Peyer's patch (tissue), 4 donors: ENCODE measurements at regions not wholly inside any gene's neighbourhood (a gene's known extent, or its start where the extent isn't known, plus 50 kb on each side); places are given as distances from the start of the nearest gene placed in this dataset.

Experiments
- POLR2A ChIP-seq, 2 donors: fragments of 450-650 bp; IDR thresholded peaks; one replicate each; pipeline ENCODE4 v1.5.1; 2017; ENCODE audit warnings: antibody characterized with exemption in 2 of 2, mild to moderate bottlenecking in 2 of 2, moderate library complexity in 2 of 2
- TF ChIP-seq, protein P1 (sequence below), 6 experiments: fragments of 450-650 bp in 4 of 6; fragments of 200-600 bp in 2 of 6; sonication (generic) in 1 of 6; IDR thresholded peaks; one replicate each; pipeline ENCODE4 v1.5.1; 2017 to 2019; ENCODE audit warnings: antibody characterized with exemption in 6 of 6, mild to moderate bottlenecking in 3 of 6, moderate library complexity in 1 of 6

DNA sequence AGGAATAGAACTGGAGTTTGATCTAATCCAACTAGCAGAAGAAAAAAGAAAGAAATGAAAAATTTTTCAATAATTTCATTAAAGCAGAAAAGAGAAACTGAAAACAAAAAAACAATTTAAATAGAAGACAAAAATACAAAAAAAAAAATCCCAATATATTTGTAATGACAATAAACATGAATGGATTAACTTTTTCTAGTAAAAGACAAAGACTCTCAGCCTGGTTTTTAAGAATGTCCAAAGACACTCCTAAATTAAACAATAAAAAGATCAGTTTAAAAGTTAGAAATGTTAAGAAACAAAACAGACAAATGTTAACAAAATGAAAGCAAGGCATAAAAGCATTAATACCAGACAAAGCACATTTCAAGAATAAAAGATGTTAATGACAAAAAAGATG is 50.3 kb upstream of the ME3 start:
- TF ChIP-seq, protein P1, sequence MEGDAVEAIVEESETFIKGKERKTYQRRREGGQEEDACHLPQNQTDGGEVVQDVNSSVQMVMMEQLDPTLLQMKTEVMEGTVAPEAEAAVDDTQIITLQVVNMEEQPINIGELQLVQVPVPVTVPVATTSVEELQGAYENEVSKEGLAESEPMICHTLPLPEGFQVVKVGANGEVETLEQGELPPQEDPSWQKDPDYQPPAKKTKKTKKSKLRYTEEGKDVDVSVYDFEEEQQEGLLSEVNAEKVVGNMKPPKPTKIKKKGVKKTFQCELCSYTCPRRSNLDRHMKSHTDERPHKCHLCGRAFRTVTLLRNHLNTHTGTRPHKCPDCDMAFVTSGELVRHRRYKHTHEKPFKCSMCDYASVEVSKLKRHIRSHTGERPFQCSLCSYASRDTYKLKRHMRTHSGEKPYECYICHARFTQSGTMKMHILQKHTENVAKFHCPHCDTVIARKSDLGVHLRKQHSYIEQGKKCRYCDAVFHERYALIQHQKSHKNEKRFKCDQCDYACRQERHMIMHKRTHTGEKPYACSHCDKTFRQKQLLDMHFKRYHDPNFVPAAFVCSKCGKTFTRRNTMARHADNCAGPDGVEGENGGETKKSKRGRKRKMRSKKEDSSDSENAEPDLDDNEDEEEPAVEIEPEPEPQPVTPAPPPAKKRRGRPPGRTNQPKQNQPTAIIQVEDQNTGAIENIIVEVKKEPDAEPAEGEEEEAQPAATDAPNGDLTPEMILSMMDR (IDR thresholded peaks at IDR 0.05): no peak
- TF ChIP-seq POLR2A (IDR thresholded peaks at IDR 0.05): no peak
